ENCODE measurements at regions not wholly inside any gene's neighbourhood (a gene's known extent, or its start where the extent isn't known, plus 50 kb on each side); places are given as distances from the start of the nearest gene placed in this dataset.
A peak's percentile ranks its signal among the peaks of the same experiment; 100 is the strongest.
"Not testable (repeated sequence)": the region's sequence is repeated elsewhere in the genome, so short reads cannot be mapped to it uniquely, and the experiment has no call there.

- no peak for DNase-seq
- Histone ChIP-seq H3K4me3 (ENCODE audit: low read depth, low read length) (no peak overlapping the region), H3K27me3 (replicated peaks) (no peaks in the 10 kb centered on the region), H3K27ac (no peak overlapping the region), H3K36me3 (replicated peaks) (no peaks in the 10 kb centered on the region)
- TF ChIP-seq CTCF (IDR thresholded peaks at IDR 0.05; ENCODE audit: low read depth, low read length, missing control alignments) = no peak
- in situ Hi-C loops (cut with HindIII; ENCODE audit: low pct_ligation_motif_present, low sequenced_read_pairs) = no loop called here
These were observed 841.4 kb downstream of the FSCB start for GRCh38 chr14:43665570-43666267.

- DNase-seq; H3K27ac ChIP-seq; H3K27me3 ChIP-seq (replicated peaks); H3K4me3 ChIP-seq (ENCODE audit: low read depth, low read length); H3K36me3 ChIP-seq (replicated peaks); in situ Hi-C loops (cut with HindIII; ENCODE audit: low pct_ligation_motif_present, low sequenced_read_pairs): not testable (repeated sequence)
These were observed 851.9 kb downstream of the FSCB start for GRCh38 chr14:43655194-43655593.

GRCh38 chr14:43651896-43652295 lies 855.2 kb downstream of the FSCB start:
- Histone ChIP-seq H3K27me3 (replicated peaks) (no peaks in the 10 kb centered on the region), H3K4me3 (ENCODE audit: low read depth, low read length) (no peak overlapping the region), H3K27ac (no peak overlapping the region), H3K36me3 (replicated peaks) (no peaks in the 10 kb centered on the region)
- TF ChIP-seq CTCF (IDR thresholded peaks at IDR 0.05; ENCODE audit: low read depth, low read length, missing control alignments) = no peak
- DNase-seq = no peak
- in situ Hi-C loops (cut with HindIII; ENCODE audit: low pct_ligation_motif_present, low sequenced_read_pairs) = no loop called here

GRCh38 chr14:43651185-43651787 lies 855.8 kb downstream of the FSCB start:
- no peak for DNase-seq
- Histone ChIP-seq H3K36me3 (replicated peaks) (no peaks in the 10 kb centered on the region), H3K27me3 (replicated peaks) (no peaks in the 10 kb centered on the region), H3K27ac (no peak overlapping the region), H3K4me3 (ENCODE audit: low read depth, low read length) (no peak overlapping the region)
- TF ChIP-seq CTCF (IDR thresholded peaks at IDR 0.05; ENCODE audit: low read depth, low read length, missing control alignments) = no peak
- in situ Hi-C loops (cut with HindIII; ENCODE audit: low pct_ligation_motif_present, low sequenced_read_pairs) = no loop called here

GRCh38 chr14:43649508-43649907 lies 857.6 kb downstream of the FSCB start:
- TF ChIP-seq CTCF (IDR thresholded peaks at IDR 0.05; ENCODE audit: low read depth, low read length, missing control alignments) = no peak
- no peaks in the 10 kb centered on the region for H3K36me3 ChIP-seq (replicated peaks)
- no peak overlapping the region for H3K4me3 ChIP-seq (ENCODE audit: low read depth, low read length)
- in situ Hi-C loops (cut with HindIII; ENCODE audit: low pct_ligation_motif_present, low sequenced_read_pairs) = no loop called here
- no peaks in the 10 kb centered on the region for H3K27me3 ChIP-seq (replicated peaks)
- DNase-seq = no peak
- no peak overlapping the region for H3K27ac ChIP-seq

GRCh38 chr14:43647302-43647701 lies 859.8 kb downstream of the FSCB start:
- no peak overlapping the region for H3K27ac ChIP-seq
- no peaks in the 10 kb centered on the region for H3K36me3 ChIP-seq (replicated peaks)
- no peak overlapping the region for H3K4me3 ChIP-seq (ENCODE audit: low read depth, low read length)
- TF ChIP-seq CTCF (IDR thresholded peaks at IDR 0.05; ENCODE audit: low read depth, low read length, missing control alignments) = peak; percentile 2
- in situ Hi-C loops (cut with HindIII; ENCODE audit: low pct_ligation_motif_present, low sequenced_read_pairs) = no loop called here
- no peaks in the 10 kb centered on the region for H3K27me3 ChIP-seq (replicated peaks)
- DNase-seq = no peak
